HFFc6 (cell line): ENCODE measurements at regions not wholly inside any gene's neighbourhood (a gene's known extent, or its start where the extent isn't known, plus 50 kb on each side); places are given as distances from the start of the nearest gene placed in this dataset.

Experiments
- DNase-seq: peaks from one replicate; pipeline ENCODE4 v3.0.0-alpha.2; 2018
- H3K27ac Mint-ChIP-seq: 2 replicates; pipeline ENCODE4 v1.8.0; 2020; ENCODE audit warnings: mild to moderate bottlenecking, mixed read lengths
- H3K27me3 Mint-ChIP-seq: 2 replicates; pipeline ENCODE4 v1.8.0; 2021; ENCODE audit warnings: mild to moderate bottlenecking, moderate library complexity, mixed read lengths; ENCODE audit not compliant: insufficient read depth
- H3K36me3 Mint-ChIP-seq: 2 replicates; pipeline ENCODE4 v1.8.0; 2021; ENCODE audit warnings: low read depth, mixed read lengths
- H3K4me1 Mint-ChIP-seq: 2 replicates; pipeline ENCODE4 v1.8.0; 2020; ENCODE audit warnings: low read depth, mixed read lengths
- H3K4me3 Mint-ChIP-seq: 2 replicates; pipeline ENCODE4 v1.8.0; 2020; ENCODE audit warnings: mild to moderate bottlenecking, moderate library complexity, mixed read lengths
- H3K9me3 Mint-ChIP-seq: 2 replicates; pipeline ENCODE4 v1.8.0; 2020; ENCODE audit warnings: mild to moderate bottlenecking, mixed read lengths
- CTCF ChIP-seq: fragments of 200-600 bp; sonication (generic); IDR thresholded peaks from 2 replicates; pipeline ENCODE4 v1.5.0; 2021; ENCODE audit warnings: antibody characterized with exemption, mild to moderate bottlenecking

- DNase-seq = no peak
- Mint-ChIP-seq H3K27me3 (no peaks in the 10 kb centered on the region), H3K9me3 (peaks cover 31% of the 10 kb centered on the region), H3K27ac (no peak overlapping the region), H3K4me3 (no peak overlapping the region), H3K4me1 (no peaks in the 10 kb centered on the region), H3K36me3 (no peaks in the 10 kb centered on the region; the same call in 1 of the 2 replicates)
- TF ChIP-seq CTCF = no peak
Observed at GRCh38 chr5:99995407-99995806, 539.8 kb upstream of the FAM174A start.

GRCh38 chr5:99973779-99974178, 561.4 kb upstream of the FAM174A start:
- TF ChIP-seq CTCF = no peak

GRCh38 chr5:99955962-99956361, 579.2 kb upstream of the FAM174A start:
- no peak for DNase-seq
- H3K27ac Mint-ChIP-seq = no peak overlapping the region
- no peak for TF ChIP-seq CTCF
- H3K27me3 Mint-ChIP-seq = no peaks in the 10 kb centered on the region
- no peaks in the 10 kb centered on the region for H3K36me3 Mint-ChIP-seq
- H3K4me1 Mint-ChIP-seq = no peaks in the 10 kb centered on the region
- peaks cover 37% of the 10 kb centered on the region for H3K9me3 Mint-ChIP-seq
- no peak overlapping the region for H3K4me3 Mint-ChIP-seq

More at GRCh38 chr5:99973779-99974178, 561.4 kb upstream of the FAM174A start:
- H3K27me3 Mint-ChIP-seq = no peaks in the 10 kb centered on the region
- no peak overlapping the region for H3K4me3 Mint-ChIP-seq
- H3K4me1 Mint-ChIP-seq = no peaks in the 10 kb centered on the region
- H3K36me3 Mint-ChIP-seq = no peaks in the 10 kb centered on the region
- no peak overlapping the region for H3K27ac Mint-ChIP-seq
- peaks cover 30% of the 10 kb centered on the region for H3K9me3 Mint-ChIP-seq
- no peak for DNase-seq

GRCh38 chr5:99955006-99955405, 580.2 kb upstream of the FAM174A start:
- no peaks in the 10 kb centered on the region for H3K27me3 Mint-ChIP-seq
- peaks cover 33% of the 10 kb centered on the region for H3K9me3 Mint-ChIP-seq
- H3K27ac Mint-ChIP-seq = no peak overlapping the region
- H3K4me1 Mint-ChIP-seq = no peaks in the 10 kb centered on the region
- H3K36me3 Mint-ChIP-seq = no peaks in the 10 kb centered on the region
- no peak overlapping the region for H3K4me3 Mint-ChIP-seq
- no peak for DNase-seq
- no peak for TF ChIP-seq CTCF

DNA sequence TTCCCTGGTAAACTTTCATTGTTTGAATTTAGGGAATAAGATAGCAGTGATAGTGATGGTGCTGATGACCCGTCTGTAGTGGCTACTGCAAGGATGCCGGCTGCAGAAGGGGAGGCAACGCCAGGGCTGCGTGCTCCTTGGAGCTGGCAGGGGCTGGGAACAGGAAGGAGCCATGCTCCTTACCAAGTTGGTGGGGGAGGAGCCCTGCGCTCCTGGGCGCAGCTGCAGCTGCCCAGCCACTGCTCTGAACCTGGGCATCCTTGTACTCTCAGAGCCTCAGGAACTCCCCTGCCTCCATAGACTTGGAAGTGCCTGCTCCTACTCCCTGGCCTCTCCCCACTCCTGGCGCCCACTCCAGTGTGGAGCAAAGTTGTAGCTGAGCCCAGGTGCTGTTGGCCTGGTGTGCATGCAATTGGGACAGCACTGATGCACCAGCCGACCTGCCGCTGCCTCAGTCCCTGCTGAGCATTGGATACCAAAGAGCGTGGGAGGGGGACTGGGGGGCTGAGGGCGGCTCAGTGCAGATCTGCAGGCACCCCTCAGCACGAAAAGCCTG, 585.1 kb upstream of the FAM174A start:
- Mint-ChIP-seq H3K4me1 (no peaks in the 10 kb centered on the region), H3K4me3 (no peak overlapping the region), H3K27ac (no peak overlapping the region), H3K27me3 (no peaks in the 10 kb centered on the region), H3K9me3 (peaks cover 10% of the 10 kb centered on the region), H3K36me3 (no peaks in the 10 kb centered on the region)
- DNase-seq = no peak
- no peak for TF ChIP-seq CTCF

- Mint-ChIP-seq H3K27me3 (no peaks in the 10 kb centered on the region), H3K27ac (no peak overlapping the region), H3K4me3 (no peak overlapping the region), H3K4me1 (no peaks in the 10 kb centered on the region), H3K9me3 (peaks cover 5% of the 10 kb centered on the region; the same call in 1 of the 2 replicates), H3K36me3 (no peaks in the 10 kb centered on the region)
- TF ChIP-seq CTCF = no peak
- no peak for DNase-seq
Observed at GRCh38 chr5:99949361-99949760, 585.8 kb upstream of the FAM174A start.
